Stimulated activated CD8-positive, alpha-beta memory T cell treated with anti-CD3 and anti-CD28 coated beads, Interleukin-2, amount 100 ng/mL, for 1 hour (primary cell): ENCODE measurements at regions not wholly inside any gene's neighbourhood (a gene's known extent, or its start where the extent isn't known, plus 50 kb on each side); places are given as distances from the start of the nearest gene placed in this dataset.
"Not testable (repeated sequence)": the region's sequence is repeated elsewhere in the genome, so short reads cannot be mapped to it uniquely, and the experiment has no call there.

Experiments used
- DNase-seq, 2 donors: peaks; one replicate each; pipeline ENCODE4 v3.0.0-alpha.2; 2020; ENCODE audit warnings: low read depth in 2 of 2

DNA sequence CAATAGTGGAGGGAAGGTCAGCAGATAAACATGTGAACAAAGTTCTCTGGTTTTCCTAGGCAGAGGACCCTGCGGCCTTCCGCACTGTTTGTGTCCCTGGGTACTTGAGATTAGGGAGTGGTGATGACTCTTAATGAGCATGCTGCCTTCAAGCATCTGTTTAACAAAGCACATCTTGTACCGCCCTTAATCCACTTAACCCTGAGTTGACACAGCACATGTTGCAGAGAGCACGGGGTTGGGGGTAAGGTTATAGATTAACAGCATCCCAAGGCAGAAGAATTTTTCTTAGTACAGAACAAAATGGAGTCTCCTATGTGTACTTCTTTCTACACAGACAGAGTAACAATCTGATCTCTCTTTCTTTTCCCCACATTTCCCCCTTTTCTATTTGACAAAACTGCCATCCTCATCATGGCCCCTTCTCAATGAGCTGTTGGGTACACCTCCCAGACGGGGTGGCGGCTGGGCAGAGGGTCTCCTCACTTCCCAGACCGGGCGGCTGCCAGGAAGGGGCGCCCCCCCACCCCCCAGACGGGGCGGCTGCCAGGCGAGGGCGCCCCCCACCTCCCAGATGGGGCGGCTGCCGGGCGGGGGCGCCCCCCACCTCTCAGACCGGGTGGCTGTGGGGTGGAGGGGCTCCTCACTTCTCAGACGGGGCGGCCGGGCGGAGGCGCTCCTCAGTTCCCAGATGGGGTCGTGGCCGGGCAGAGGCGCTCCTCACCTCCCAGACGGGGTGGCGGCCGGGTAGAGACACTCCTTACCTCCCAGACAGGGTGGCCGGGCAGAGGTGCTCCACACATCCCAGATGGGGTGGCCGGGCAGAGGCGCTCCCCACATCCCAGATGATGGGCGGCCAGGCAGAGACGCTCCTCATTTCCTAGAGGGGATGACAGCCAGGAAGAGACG lies 361.6 kb upstream of the SGO1 start:
- not testable (repeated sequence) for DNase-seq

- DNase-seq: no peak
These were observed 360.6 kb upstream of the SGO1 start for GRCh38 chr3:20546636-20547035.

DNA sequence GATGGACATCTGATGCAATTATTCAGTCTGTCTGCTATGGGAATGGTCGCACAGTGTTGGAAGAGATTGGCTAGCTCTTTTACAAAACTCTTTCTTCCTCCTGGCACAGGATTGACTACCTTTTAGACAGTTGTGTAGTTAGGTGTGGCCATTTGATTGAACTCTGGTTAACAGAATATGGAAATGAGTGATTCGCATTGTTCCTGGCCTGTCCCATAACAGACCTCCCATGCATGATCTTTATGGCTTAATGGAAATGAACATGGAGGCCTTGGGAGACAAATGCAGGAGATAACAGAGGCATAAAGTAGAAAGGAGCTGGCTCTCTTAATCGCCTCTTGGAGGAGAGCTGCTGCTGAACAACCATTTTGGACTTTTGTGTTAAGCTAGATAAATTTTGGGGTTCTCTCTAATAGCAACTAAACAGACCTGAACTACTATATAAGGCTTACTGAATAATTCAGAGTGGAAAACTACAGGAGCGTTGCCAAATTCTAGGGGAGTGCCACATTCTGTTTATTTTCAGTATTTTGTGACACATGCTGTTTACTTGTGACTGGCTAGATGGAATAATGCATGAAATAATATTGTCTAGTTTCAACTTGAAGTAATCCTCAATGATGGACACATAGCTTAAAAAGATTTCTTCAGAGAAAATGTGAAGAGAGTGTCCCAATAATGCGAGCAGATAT lies 357.7 kb upstream of the SGO1 start:
- DNase-seq: no peak

- no peak for DNase-seq
These were observed 354.1 kb upstream of the SGO1 start for GRCh38 chr3:20540066-20540465.

GRCh38 chr3:20539666-20540065 lies 353.7 kb upstream of the SGO1 start:
- DNase-seq: no peak

DNA sequence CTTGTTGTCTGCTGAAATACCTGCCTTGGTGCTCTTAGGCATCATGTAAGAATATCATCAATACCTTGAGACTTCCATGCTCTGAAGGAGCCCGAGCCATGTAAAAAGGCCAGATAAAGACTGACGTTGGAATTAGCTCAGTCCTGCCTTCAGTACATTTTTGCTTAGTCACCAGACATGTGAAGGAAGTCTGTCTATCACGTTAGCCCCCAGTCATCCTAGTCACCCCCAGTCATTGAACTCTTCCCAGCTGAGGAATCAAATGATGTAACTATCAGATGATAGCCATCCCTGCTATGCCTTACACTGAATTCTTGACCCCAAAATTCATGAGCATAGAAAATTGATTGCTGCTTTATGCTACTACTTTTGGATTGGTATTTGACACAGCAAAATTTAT lies 351.2 kb upstream of the SGO1 start:
- DNase-seq: no peak

DNA sequence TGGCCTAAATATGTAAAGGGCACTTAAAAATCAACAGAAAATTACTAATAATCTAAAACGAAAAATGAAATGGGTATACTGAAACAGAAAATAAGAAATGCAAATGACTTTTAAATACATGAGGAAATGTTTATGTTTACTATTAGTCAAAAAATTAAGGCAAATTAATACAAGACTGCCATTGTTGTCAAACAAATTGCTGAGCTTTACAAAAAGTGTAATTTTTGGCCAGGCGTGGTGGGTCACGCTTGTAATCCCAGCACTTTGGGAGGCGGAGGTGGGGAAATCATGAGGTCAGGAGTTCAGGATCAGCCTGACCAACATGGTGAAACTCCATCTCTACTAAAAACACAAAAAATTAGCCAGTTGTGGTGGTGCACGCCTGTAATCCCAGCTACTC lies 343.9 kb upstream of the SGO1 start:
- no peak for DNase-seq

DNA sequence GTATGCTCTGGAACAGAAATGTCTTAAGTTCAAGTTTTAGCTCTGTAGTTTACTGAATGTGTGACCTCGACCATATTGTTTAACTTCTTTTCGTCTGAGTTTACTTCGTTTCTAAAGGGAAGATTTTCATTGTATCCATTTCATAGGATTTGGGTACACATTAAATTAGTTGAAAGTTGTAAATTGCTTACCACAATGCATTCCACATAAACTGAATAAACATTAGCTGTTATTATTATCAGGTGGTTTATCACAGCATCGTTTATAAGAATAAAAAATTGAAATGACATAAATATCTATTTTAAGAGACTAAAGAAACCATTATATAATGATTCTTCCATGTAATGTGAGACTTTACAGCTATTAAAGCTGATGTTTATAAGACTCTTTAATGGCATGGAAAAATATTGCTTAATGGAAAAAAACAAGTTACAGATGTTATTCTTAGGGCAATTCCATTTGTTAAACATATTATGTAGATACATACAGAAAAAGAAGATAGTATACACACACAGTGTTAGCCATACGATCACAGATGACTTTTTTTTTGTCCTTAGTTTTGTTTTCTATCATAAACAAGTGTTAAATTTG lies 342.3 kb upstream of the SGO1 start:
- DNase-seq: no peak

DNA sequence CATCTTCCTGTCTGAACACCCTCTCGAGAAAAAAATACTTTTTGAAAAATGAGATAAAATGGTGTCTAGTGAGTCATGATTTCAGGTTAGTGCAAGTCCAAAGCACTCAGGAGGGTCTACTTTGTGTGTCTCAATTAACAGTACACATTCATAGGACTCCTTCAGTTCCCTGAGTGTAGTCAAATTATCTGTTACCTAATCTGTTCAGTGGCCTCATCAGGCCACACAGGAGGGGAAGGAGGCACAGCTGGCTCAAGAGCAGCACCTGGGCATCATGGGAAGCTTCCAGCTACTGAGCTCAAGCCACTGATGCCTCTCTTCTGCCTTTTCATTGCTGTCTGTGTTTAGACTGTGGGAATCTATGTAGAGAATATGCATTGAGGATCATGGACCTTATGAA lies 341.4 kb upstream of the SGO1 start:
- no peak for DNase-seq

- DNase-seq: no peak
These were observed 338.3 kb upstream of the SGO1 start for GRCh38 chr3:20524328-20524727.

DNA sequence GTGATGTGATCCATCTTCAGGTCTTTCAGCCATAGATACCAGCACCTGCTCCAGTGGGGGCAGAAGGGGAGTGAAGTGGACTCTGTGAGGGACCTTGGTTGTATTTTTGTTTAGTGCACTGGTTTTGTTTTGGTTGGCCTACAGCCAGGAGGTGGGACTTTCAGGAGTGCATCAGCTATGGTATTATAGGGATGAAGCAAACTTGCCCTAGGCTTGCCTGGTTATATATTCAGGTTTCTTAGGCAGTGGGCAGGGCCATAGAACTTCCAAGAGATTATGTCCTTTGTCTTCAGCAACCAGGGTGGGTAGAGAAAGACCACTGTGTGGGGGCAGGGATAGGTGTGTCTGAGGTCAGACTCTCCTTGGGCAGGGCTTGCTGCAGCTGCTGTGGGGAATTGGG lies 337.3 kb upstream of the SGO1 start:
- DNase-seq: no peak

DNA sequence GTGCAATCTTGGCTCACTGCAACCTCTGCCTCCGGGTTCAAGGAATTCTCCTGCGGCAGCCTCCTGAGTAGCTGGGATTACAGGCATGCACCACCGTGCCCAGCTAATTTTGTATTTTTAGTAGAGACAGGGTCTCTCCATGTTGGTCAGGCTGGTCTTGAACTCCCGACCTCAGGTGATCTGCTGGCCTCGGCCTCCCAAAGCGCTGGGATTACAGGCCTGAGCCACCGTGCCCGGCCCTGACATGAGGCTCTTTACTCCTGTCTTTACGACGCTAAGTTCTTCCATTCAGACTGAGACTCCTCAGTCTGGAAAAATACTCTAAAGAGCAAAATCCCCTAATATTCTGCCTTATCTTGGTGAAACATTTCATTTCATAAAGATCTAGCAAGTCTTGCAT lies 331.3 kb upstream of the SGO1 start:
- DNase-seq: not testable (repeated sequence)

GRCh38 chr3:20516311-20516710 lies 330.3 kb upstream of the SGO1 start:
- DNase-seq: no peak

DNA sequence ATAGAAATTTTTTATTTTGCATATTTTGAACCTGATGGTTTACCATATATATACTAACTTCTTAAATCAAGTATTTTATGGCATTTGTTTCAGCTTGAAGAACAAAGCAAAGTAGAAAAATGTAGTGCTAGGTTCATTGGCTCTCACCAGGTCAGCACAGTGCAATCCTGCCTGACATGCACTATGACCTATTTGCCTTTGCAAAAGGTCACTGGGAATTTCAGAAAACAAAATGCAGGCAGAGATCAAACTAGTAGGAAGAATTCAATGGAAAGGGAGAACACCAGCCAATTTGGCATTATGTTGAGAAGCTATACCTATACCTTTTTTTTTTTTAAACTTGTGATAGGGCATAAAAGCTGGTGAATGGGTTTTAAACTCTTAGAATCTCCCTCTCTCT lies 329.8 kb upstream of the SGO1 start:
- no peak for DNase-seq

DNA sequence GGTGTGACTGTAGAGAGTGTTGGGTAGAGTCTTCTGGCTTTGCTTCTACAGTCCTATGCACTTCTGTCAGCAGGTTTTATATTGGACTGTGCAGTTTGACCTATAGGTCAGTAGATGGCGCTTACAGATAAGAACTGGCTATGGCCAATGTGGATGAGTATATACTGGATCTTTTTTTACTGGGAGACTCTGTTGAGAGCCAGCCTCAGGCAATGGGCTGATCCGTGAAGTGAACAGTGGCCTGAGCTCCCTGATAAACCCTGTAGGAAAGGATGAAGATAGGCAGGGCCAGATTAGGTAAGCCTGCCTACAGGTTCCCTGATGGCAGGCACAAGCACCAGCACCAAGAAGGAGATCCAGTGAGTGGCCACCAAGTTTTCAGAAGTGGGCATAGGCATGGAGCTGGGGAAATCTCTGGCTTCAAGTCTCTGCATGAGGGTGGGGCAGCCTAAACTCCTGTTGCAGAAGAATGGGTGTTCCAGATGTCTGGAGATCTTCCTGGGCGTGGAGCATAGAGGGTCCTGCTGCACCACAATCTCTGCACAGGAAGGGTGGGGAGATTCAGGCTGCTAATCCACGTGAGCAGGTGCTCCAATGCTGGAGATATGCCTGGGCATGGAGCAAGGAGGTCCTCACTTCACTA lies 326.0 kb upstream of the SGO1 start:
- no peak for DNase-seq

DNA sequence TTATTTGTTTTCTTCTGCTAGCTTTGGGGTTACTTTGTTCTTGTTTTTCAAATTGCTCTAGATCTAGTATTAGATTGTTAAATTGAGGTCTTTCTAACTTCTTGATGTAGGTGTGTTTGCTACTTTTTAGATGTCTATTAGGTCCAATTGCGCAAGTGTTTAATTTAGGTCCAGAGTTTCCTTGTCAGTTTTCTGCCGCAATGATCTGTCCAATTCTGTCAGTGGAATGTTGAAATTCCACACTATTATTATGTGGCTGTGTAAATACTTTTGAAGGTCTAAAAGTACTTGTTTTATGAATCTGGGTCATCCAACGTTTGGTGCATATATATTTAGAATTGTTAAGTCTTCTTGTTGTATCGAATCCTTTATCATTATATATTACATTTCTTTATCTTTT lies 324.4 kb upstream of the SGO1 start:
- no peak for DNase-seq

GRCh38 chr3:20503394-20504082 lies 317.5 kb upstream of the SGO1 start:
- DNase-seq: no peak

- DNase-seq: no peak
These were observed 305.0 kb upstream of the SGO1 start for GRCh38 chr3:20490996-20491395.

GRCh38 chr3:20488151-20488550 lies 302.1 kb upstream of the SGO1 start:
- no peak for DNase-seq

DNA sequence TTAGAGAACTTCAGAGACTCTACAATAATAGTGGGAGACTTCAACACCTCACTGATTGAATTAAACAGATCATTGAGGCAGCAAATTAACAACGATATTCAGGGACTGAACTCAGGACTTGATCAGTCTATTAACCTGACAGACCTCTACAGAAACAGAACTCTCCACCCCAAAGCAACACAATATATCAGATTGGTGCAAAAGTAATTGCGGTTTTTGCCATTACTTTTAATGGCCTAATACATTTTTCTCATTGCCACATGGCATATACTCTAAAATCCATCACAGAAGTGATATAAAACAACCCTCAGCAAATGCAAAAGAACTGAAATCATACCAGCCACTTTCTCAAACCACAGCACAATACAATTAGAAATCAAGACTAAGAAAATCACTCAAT lies 298.1 kb upstream of the SGO1 start:
- no peak for DNase-seq

DNA sequence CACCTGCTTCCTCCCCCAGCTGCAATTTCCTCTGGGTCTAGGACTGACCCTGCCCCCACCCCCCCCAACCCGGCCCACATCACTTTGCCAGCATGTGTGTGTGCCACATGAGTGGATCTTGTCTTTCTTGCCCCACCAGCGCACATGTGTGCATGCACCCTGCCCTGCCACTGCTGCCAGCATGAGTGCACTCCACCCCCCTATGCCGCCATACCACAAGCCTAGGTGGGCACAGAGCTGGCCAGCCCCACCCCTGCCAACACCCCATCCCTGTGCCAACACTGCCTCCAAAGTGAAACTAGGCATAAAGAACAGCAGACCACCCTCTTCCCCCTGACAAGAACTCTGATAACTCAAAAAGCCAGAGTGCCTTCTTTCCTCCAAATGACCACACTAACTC lies 296.3 kb upstream of the SGO1 start:
- no peak for DNase-seq
